ENCODE measurements at regions not wholly inside any gene's neighbourhood (a gene's known extent, or its start where the extent isn't known, plus 50 kb on each side); places are given as distances from the start of the nearest gene placed in this dataset.

- DNase-seq: no peak
These were observed 240.0 kb downstream of the LOXHD1 start for GRCh38 chr18:46416706-46417638.

GRCh38 chr18:46418663-46419260 lies 238.3 kb downstream of the LOXHD1 start:
- no peak for DNase-seq

- no peak for DNase-seq
These were observed 237.5 kb downstream of the LOXHD1 start for GRCh38 chr18:46419391-46420141.

- DNase-seq: no peak
These were observed 235.0 kb downstream of the LOXHD1 start for GRCh38 chr18:46421973-46422551.

- DNase-seq: no peak
These were observed 234.4 kb downstream of the LOXHD1 start for GRCh38 chr18:46422552-46423055.

GRCh38 chr18:46423226-46423805 lies 233.7 kb downstream of the LOXHD1 start:
- DNase-seq: no peak

GRCh38 chr18:46424898-46425297 lies 232.1 kb downstream of the LOXHD1 start:
- DNase-seq: no peak

GRCh38 chr18:46425511-46425910 lies 231.5 kb downstream of the LOXHD1 start:
- DNase-seq: no peak

- DNase-seq: no peak
These were observed 230.9 kb downstream of the LOXHD1 start for GRCh38 chr18:46426021-46426678.

GRCh38 chr18:46426679-46427047 lies 230.4 kb downstream of the LOXHD1 start:
- no peak for DNase-seq

Measured in activated naive CD4-positive, alpha-beta T cell treated with anti-CD3 and anti-CD28 coated beads, Interleukin-2, amount 50 U/mL, for 16 hours (primary cell).